CD1c-positive myeloid dendritic cell (primary cell): ENCODE measurements at regions not wholly inside any gene's neighbourhood (a gene's known extent, or its start where the extent isn't known, plus 50 kb on each side); places are given as distances from the start of the nearest gene placed in this dataset.
"Not testable (repeated sequence)": the region's sequence is repeated elsewhere in the genome, so short reads cannot be mapped to it uniquely, and the experiment has no call there.

ENCODE experiments used
- DNase-seq: peaks from one replicate; pipeline ENCODE4 v3.0.0-alpha.2; 2016; ENCODE audit errors: extremely low spot score

DNA sequence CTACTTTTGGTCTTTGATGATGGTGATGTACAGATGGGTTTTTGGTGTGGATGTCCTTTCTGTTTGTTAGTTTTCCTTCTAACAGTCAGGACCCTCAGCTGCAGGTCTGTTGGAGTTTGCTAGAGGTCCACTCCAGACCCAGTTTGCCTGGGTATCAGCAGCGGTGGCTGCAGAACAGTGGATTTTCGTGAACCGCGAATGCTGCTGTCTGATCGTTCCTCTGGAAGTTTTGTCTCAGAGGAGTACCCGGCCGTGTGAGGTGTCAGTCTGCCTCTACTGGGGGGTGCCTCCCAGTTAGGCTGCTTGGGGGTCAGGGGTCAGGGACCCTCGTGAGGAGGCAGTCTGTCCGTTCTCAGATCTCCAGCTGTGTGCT, 56.6 kb upstream of the TNFAIP8 start:
- DNase-seq = not testable (repeated sequence)

DNA sequence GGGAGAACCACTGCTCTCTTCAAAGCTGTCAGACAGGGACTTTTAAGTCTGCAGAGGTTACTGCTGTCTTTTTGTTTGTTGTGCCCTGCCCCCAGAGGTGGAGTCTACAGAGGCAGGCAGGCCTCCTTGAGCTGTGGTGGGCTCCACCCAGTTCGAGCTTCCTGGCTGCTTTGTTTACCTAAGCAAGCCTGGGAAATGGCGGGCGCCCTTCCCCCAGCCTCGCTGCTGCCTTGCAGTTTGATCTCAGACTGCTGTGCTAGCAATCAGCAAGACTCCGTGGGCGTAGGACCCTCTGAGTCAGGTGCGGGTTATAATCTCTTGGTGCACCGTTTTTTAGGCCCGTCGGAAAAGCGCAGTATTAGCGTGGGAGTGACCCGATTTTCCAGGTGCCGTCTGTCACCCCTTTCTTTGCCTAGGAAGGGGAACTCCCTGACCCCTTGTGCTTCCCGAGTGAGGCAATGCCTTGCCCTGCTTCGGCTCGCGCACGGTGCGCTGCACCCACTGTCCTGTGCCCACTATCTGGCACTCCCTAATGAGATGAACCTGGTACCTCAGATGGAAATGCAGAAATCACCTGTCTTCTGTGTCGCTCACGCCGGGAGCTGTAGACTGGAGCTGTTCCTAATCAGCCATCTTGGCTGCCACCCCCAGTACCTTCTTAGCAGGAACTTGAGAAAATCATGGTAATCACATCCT, 56.1 kb upstream of the TNFAIP8 start:
- not testable (repeated sequence) for DNase-seq

DNA sequence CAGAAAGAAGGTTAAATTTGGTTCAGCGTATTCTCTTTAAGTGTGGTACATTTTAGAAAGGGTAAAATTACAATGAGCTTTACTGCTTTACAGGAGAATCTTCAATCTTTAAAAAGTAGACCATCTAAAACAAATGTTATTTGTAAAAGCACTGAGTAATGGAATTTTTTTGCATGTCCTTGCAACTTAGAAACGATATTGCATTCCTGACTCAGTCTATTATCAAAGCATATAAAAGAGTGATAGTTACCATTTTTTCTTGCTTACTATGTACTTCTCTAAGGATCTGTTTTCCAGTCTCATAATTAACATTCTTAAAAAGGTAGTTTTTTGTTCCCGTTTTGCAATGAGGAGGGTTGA, 55.5 kb upstream of the TNFAIP8 start:
- no peak for DNase-seq

GRCh38 chr5:119301210-119301609, 54.6 kb upstream of the TNFAIP8 start:
- no peak for DNase-seq

GRCh38 chr5:119301906-119302305, 53.9 kb upstream of the TNFAIP8 start:
- DNase-seq = no peak

DNA sequence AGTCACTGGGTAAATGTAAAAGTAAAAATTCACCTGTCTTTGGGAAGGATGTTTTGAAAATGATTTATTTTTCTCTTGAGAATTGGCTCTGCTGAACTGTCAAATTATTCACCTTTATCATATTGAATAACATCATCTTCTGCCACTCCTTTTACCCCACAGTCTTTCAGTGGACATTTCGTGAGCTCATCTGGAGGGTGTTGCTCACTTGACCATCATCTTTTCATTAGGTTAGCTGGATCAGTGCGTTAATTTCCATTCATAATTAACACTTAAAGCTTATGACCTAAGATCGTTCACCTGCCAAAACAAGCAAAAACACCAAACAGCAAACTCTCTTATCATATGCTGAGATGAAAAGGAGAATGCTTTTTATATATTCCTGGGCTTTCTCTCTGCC, 53.4 kb upstream of the TNFAIP8 start:
- DNase-seq = no peak

GRCh38 chr5:119302916-119303897, 52.6 kb upstream of the TNFAIP8 start:
- no peak for DNase-seq

DNA sequence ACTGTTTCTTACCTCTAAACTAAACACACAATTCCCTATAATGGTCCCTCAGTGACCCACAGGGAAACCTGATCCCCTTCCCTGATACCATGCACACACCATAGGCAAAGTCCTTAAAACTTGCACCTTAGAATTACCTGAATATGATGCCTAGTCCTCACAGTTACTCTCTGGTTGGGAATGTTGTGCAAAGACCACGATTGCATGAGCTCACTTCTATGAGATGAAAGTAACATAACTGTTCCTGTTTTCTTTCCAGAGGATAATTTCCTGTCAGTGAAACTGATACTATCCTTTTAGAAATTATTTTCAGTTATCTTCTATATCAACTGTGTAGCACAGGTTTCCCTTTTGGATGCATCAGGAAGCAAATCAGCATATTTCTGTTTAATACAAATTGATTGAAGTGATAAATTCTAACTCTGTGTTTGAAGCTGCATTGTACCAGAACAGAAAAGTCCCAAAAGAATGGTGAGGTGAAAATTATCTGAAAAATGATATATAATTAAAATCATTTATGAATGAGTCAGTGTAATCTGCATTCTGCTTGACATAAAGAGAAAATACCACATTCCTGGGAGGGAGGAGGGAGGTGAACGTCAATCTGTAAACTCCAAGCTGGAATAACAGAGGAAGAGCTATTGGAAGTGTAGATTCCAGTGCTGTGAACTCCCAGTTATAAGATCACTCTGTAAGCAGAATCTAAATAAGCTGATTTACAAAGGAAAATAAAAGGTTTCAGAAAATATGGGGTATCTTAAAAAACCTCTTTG, 51.2 kb upstream of the TNFAIP8 start:
- DNase-seq = peak; percentile 36
